ENCODE measurements at regions not wholly inside any gene's neighbourhood (a gene's known extent, or its start where the extent isn't known, plus 50 kb on each side); places are given as distances from the start of the nearest gene placed in this dataset.

- 79% methylated on average over 2 of the region's 3 CpGs for WGBS
- Histone ChIP-seq H3K14ac (ENCODE audit: low read length in 2 of 2) (no peak overlapping the region), H3K4me1 (ENCODE audit: control insufficient read depth, insufficient read depth, low read depth, low read length) (no peaks in the 10 kb centered on the region), H3K4me3 (ENCODE audit: insufficient read depth in 1 of 2, low read depth in 1 of 2, low read length in 2 of 2) (peak overlapping the region in 1 of 2 experiments; percentile 74), H2BK12ac (ENCODE audit: low read length in 2 of 2) (no peak overlapping the region), H3K9ac (ENCODE audit: low read length) (peak overlapping the region; percentile 7), H3K79me1 (replicated peaks; ENCODE audit: low read length, poor library complexity, severe bottlenecking) (no peaks in the 10 kb centered on the region), H3K27me3 (ENCODE audit: control insufficient read depth in 1 of 2, insufficient read depth in 1 of 2, low read length in 2 of 2) (no peaks in the 10 kb centered on the region), H3K9me3 (ENCODE audit: control insufficient read depth, low read length) (no peaks in the 10 kb centered on the region), H4K91ac (ENCODE audit: low read length) (no peak overlapping the region), H4K8ac (ENCODE audit: low read length) (no peak overlapping the region), H2BK120ac (ENCODE audit: low read depth, low read length) (no peak overlapping the region), H2AFZ (ENCODE audit: low read depth, low read length) (no peak overlapping the region), H3K4me2 (ENCODE audit: low read length, poor library complexity, severe bottlenecking) (no peak overlapping the region), H2BK5ac (ENCODE audit: low read depth, low read length, poor library complexity, severe bottlenecking) (no peak overlapping the region), H3K23ac (ENCODE audit: low read length in 2 of 2) (no peak overlapping the region), H3K18ac (ENCODE audit: low read depth in 1 of 2, low read length in 2 of 2) (no peak overlapping the region), H3K36me3 (ENCODE audit: control insufficient read depth in 1 of 2, insufficient read depth in 2 of 2, low read depth in 1 of 2, low read length in 2 of 2) (no peaks in the 10 kb centered on the region), H2AK5ac (ENCODE audit: low read length, severe bottlenecking) (no peak overlapping the region), H3K4ac (ENCODE audit: low read depth in 1 of 2, low read length in 2 of 2) (no peak overlapping the region), H3K27ac (ENCODE audit: low read length, poor library complexity, severe bottlenecking) (no peak overlapping the region), H2BK15ac (ENCODE audit: low read depth, poor library complexity, severe bottlenecking) (no peak overlapping the region)
- DNase-seq: no peak
Measured at GRCh38 chr17:6938637-6939036, 57.2 kb upstream of the ALOX12 start.

GRCh38 chr17:6940186-6940649 lies 55.6 kb upstream of the ALOX12 start:
- H3K4me1 ChIP-seq (ENCODE audit: control insufficient read depth, insufficient read depth, low read depth, low read length): no peaks in the 10 kb centered on the region
- H3K36me3 ChIP-seq (ENCODE audit: control insufficient read depth in 1 of 2, insufficient read depth in 2 of 2, low read depth in 1 of 2, low read length in 2 of 2): no peaks in the 10 kb centered on the region
- no peak overlapping the region for H3K27ac ChIP-seq (ENCODE audit: low read length, poor library complexity, severe bottlenecking)
- H3K14ac ChIP-seq (ENCODE audit: low read length in 2 of 2): no peak overlapping the region
- no peaks in the 10 kb centered on the region for H3K79me1 ChIP-seq (replicated peaks; ENCODE audit: low read length, poor library complexity, severe bottlenecking)
- DNase-seq: no peak
- peak overlapping the region in 1 of 2 experiments; percentile 74 for H3K4me3 ChIP-seq (ENCODE audit: insufficient read depth in 1 of 2, low read depth in 1 of 2, low read length in 2 of 2)
- no peak overlapping the region for H3K4me2 ChIP-seq (ENCODE audit: low read length, poor library complexity, severe bottlenecking)
- peak overlapping the region; percentile 82 for H3K9ac ChIP-seq (ENCODE audit: low read length)
- no peak overlapping the region for H3K18ac ChIP-seq (ENCODE audit: low read depth in 1 of 2, low read length in 2 of 2)
- no peak overlapping the region for H2BK120ac ChIP-seq (ENCODE audit: low read depth, low read length)
- H3K23ac ChIP-seq (ENCODE audit: low read length in 2 of 2): no peak overlapping the region
- 85% methylated on average over 4 of the region's 7 CpGs for WGBS
- H4K91ac ChIP-seq (ENCODE audit: low read length): no peak overlapping the region
- H2BK5ac ChIP-seq (ENCODE audit: low read depth, low read length, poor library complexity, severe bottlenecking): no peak overlapping the region
- H2AK5ac ChIP-seq (ENCODE audit: low read length, severe bottlenecking): no peak overlapping the region
- no peak overlapping the region for H4K8ac ChIP-seq (ENCODE audit: low read length)
- H2AFZ ChIP-seq (ENCODE audit: low read depth, low read length): no peak overlapping the region
- no peak overlapping the region for H2BK12ac ChIP-seq (ENCODE audit: low read length in 2 of 2)
- no peaks in the 10 kb centered on the region for H3K27me3 ChIP-seq (ENCODE audit: control insufficient read depth in 1 of 2, insufficient read depth in 1 of 2, low read length in 2 of 2)
- H3K4ac ChIP-seq (ENCODE audit: low read depth in 1 of 2, low read length in 2 of 2): no peak overlapping the region
- no peaks in the 10 kb centered on the region for H3K9me3 ChIP-seq (ENCODE audit: control insufficient read depth, low read length)
- no peak overlapping the region for H2BK15ac ChIP-seq (ENCODE audit: low read depth, poor library complexity, severe bottlenecking)

- no peak overlapping the region for H2BK12ac ChIP-seq (ENCODE audit: low read length in 2 of 2)
- H3K14ac ChIP-seq (ENCODE audit: low read length in 2 of 2): no peak overlapping the region
- peaks cover 0 to 3% of the 10 kb centered on the region in 2 experiments for H3K27me3 ChIP-seq (ENCODE audit: control insufficient read depth in 1 of 2, insufficient read depth in 1 of 2, low read length in 2 of 2)
- DNase-seq: no peak
- H4K8ac ChIP-seq (ENCODE audit: low read length): no peak overlapping the region
- no peak overlapping the region for H2BK120ac ChIP-seq (ENCODE audit: low read depth, low read length)
- H3K4me3 ChIP-seq (ENCODE audit: insufficient read depth in 1 of 2, low read depth in 1 of 2, low read length in 2 of 2): no peak overlapping the region
- no peak overlapping the region for H3K18ac ChIP-seq (ENCODE audit: low read depth in 1 of 2, low read length in 2 of 2)
- no peaks in the 10 kb centered on the region for H3K4me1 ChIP-seq (ENCODE audit: control insufficient read depth, insufficient read depth, low read depth, low read length)
- H3K4me2 ChIP-seq (ENCODE audit: low read length, poor library complexity, severe bottlenecking): no peak overlapping the region
- no peak overlapping the region for H2AFZ ChIP-seq (ENCODE audit: low read depth, low read length)
- H4K91ac ChIP-seq (ENCODE audit: low read length): no peak overlapping the region
- H3K9me3 ChIP-seq (ENCODE audit: control insufficient read depth, low read length): no peaks in the 10 kb centered on the region
- H2BK5ac ChIP-seq (ENCODE audit: low read depth, low read length, poor library complexity, severe bottlenecking): no peak overlapping the region
- H2AK5ac ChIP-seq (ENCODE audit: low read length, severe bottlenecking): no peak overlapping the region
- no peak overlapping the region for H3K4ac ChIP-seq (ENCODE audit: low read depth in 1 of 2, low read length in 2 of 2)
- H3K23ac ChIP-seq (ENCODE audit: low read length in 2 of 2): no peak overlapping the region
- 73% methylated on average over 4 of the region's 5 CpGs for WGBS
- no peak overlapping the region for H3K27ac ChIP-seq (ENCODE audit: low read length, poor library complexity, severe bottlenecking)
- no peaks in the 10 kb centered on the region for H3K36me3 ChIP-seq (ENCODE audit: control insufficient read depth in 1 of 2, insufficient read depth in 2 of 2, low read depth in 1 of 2, low read length in 2 of 2)
- no peak overlapping the region for H3K9ac ChIP-seq (ENCODE audit: low read length)
- H2BK15ac ChIP-seq (ENCODE audit: low read depth, poor library complexity, severe bottlenecking): no peak overlapping the region
- H3K79me1 ChIP-seq (replicated peaks; ENCODE audit: low read length, poor library complexity, severe bottlenecking): no peaks in the 10 kb centered on the region
Measured at GRCh38 chr17:6941989-6942388, 53.9 kb upstream of the ALOX12 start.

GRCh38 chr17:6943406-6943805 lies 52.4 kb upstream of the ALOX12 start:
- H2BK120ac ChIP-seq (ENCODE audit: low read depth, low read length): no peak overlapping the region
- DNase-seq: no peak
- H3K9ac ChIP-seq (ENCODE audit: low read length): no peak overlapping the region
- H2BK12ac ChIP-seq (ENCODE audit: low read length in 2 of 2): no peak overlapping the region
- H3K23ac ChIP-seq (ENCODE audit: low read length in 2 of 2): no peak overlapping the region
- no peak overlapping the region for H2BK15ac ChIP-seq (ENCODE audit: low read depth, poor library complexity, severe bottlenecking)
- H3K27me3 ChIP-seq (ENCODE audit: control insufficient read depth in 1 of 2, insufficient read depth in 1 of 2, low read length in 2 of 2): peaks cover 0 to 3% of the 10 kb centered on the region in 2 experiments
- no peaks in the 10 kb centered on the region for H3K79me1 ChIP-seq (replicated peaks; ENCODE audit: low read length, poor library complexity, severe bottlenecking)
- no peaks in the 10 kb centered on the region for H3K9me3 ChIP-seq (ENCODE audit: control insufficient read depth, low read length)
- H4K8ac ChIP-seq (ENCODE audit: low read length): no peak overlapping the region
- no peak overlapping the region for H3K18ac ChIP-seq (ENCODE audit: low read depth in 1 of 2, low read length in 2 of 2)
- H3K4me1 ChIP-seq (ENCODE audit: control insufficient read depth, insufficient read depth, low read depth, low read length): no peaks in the 10 kb centered on the region
- H2BK5ac ChIP-seq (ENCODE audit: low read depth, low read length, poor library complexity, severe bottlenecking): no peak overlapping the region
- WGBS: 77% methylated on average over 3 of the region's 4 CpGs
- no peak overlapping the region for H3K27ac ChIP-seq (ENCODE audit: low read length, poor library complexity, severe bottlenecking)
- no peak overlapping the region for H3K14ac ChIP-seq (ENCODE audit: low read length in 2 of 2)
- no peak overlapping the region for H2AFZ ChIP-seq (ENCODE audit: low read depth, low read length)
- H2AK5ac ChIP-seq (ENCODE audit: low read length, severe bottlenecking): no peak overlapping the region
- H3K36me3 ChIP-seq (ENCODE audit: control insufficient read depth in 1 of 2, insufficient read depth in 2 of 2, low read depth in 1 of 2, low read length in 2 of 2): no peaks in the 10 kb centered on the region
- H4K91ac ChIP-seq (ENCODE audit: low read length): no peak overlapping the region
- no peak overlapping the region for H3K4me3 ChIP-seq (ENCODE audit: insufficient read depth in 1 of 2, low read depth in 1 of 2, low read length in 2 of 2)
- H3K4ac ChIP-seq (ENCODE audit: low read depth in 1 of 2, low read length in 2 of 2): no peak overlapping the region
- no peak overlapping the region for H3K4me2 ChIP-seq (ENCODE audit: low read length, poor library complexity, severe bottlenecking)

Data from mesenchymal stem cell (in vitro differentiated cells and primary cell).